COLO829 (cell line): ENCODE measurements at regions not wholly inside any gene's neighbourhood (a gene's known extent, or its start where the extent isn't known, plus 50 kb on each side); places are given as distances from the start of the nearest gene placed in this dataset.
"Not testable (repeated sequence)": the region's sequence is repeated elsewhere in the genome, so short reads cannot be mapped to it uniquely, and the experiment has no call there.

ENCODE experiments used
- DNase-seq: peaks from one replicate; pipeline ENCODE4 v3.0.0; 2012; ENCODE audit warnings: low spot score

DNA sequence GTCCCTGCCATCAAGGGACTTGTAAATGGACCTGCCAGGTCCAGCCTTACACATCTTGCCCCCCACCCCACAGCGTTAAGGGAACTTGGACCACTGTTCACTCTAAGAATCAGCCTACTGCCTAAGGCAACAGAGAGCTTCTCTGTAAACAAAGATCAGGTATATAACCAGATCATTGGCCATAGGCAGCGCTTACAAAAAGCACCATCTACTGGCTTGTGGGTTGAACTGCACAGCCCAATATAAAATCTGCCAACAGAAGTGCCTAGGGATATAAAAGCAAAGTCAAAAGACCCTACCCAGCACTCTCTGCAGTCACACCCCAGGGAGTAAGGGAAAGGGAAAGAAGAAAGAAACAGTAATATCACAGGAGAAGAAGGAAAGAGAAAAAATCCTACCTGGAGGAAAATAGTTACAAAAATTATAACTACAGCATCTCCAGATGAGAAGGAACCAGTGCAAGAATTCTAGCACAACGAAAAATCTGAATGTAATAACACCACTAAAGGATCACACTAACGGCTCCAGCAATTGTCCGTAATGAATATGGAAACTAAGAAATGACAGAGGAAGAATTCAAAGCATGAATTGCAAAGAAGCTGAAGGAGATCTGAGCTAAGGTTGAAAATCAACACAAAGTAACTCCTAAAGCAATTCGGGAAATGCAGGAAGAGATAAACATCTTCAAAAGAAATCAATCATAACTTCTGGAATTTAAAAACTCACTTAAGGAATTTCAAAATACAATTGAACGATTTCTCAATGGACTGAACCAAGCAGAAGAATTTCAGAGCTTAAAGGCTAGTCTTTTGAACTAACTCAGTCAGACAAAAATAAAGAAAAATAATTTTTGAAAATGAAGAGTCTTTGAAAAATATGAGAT lies 95.2 kb upstream of the PCED1B start:
- peak; percentile 23 for DNase-seq

DNA sequence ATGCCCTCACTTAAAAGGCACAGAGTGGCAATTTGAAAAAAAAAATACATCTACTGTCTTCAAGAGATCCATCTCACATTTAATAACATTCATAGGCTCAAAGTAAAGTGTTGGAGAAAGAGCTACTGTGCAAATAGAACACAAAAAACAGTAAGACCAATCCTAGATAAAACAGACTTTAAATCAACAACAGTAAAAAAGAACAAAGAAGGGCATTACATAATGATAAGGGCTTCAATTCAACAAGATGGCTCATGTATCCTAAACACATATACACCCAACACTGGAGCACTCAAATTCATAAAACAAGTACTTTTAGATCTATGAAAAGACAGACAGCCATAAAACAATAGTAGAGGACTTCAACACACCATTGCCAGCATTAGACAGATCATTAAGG lies 93.6 kb upstream of the PCED1B start:
- no peak for DNase-seq

DNA sequence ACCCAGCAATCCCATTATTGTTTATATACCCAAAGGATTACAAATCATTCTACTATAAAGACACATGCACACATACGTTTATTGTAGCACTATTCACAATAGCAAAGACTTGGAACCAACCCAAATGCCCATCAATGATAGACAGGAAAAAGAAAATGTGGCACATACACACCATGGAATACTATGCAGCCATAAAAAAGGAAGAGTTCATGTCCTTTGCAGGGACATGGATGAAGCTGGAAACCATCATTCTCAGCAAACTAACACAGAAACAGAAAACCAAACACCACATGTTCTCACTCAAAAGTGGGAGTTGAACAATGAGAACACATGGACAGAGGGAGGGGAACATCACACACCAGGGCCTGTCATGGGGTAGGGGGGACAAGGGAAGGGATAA lies 91.3 kb upstream of the PCED1B start:
- not testable (repeated sequence) for DNase-seq

DNA sequence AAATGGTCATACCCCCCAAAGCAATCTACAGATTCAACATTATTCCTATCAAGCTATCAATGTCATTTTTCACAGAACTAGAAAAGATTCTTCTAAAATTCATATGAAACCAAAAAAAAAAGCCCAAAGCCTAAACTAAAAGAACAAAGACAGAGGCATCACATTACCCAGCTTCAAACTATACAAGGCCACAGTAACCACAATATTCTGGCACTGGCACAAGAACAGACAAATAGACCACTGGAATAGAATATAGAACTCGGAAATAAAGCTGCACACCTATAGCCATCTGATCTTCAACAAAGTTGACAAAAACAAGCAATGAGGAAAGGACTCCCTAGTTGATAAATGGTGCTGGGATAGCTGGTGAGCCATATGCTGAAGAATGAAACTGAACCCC lies 89.2 kb upstream of the PCED1B start:
- no peak for DNase-seq

DNA sequence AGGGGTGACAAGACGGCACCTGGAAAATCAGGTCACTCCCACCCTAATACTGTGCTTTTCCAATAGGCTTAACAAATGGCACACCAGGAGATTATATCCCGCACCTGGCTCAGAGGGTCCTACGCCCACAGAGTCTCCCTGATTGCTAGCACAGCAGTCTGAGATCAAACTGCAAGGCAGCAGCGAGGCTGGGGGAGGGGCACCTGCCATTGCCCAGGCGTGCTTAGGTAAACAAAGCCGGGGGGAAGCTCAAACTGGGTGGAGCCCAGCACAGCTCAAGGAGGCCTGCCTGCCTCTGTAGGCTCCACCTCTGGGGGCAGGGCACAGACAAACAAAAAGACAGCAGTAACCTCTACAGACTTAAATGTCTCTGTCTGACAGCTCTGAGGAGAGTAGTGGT lies 87.4 kb upstream of the PCED1B start:
- not testable (repeated sequence) for DNase-seq

DNA sequence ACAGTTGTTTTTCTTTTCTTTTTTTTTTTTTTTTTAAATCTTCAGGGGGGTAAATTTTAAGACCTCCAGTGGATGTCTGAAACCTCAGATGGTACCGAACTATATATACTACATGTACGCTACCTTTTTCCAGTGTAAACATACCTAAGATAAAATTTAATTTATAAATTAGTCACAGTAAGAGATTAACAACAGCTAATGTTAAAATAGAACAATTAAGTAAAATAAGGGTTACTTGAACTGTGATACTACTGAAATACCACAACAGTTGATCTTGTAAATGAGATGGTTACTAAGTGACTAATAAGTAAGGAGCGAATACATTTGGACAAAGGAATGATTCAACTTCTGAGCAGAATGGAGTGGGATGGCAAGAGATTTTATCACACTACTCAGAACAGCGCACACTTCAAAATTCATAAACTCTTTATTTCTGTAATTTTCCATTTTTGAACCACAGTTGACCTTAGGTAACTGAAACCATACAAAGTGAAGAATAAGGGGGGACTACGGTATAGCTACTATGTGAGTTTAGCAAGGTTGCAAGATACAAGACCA lies 80.5 kb upstream of the PCED1B start:
- peak; percentile 64 for DNase-seq

DNA sequence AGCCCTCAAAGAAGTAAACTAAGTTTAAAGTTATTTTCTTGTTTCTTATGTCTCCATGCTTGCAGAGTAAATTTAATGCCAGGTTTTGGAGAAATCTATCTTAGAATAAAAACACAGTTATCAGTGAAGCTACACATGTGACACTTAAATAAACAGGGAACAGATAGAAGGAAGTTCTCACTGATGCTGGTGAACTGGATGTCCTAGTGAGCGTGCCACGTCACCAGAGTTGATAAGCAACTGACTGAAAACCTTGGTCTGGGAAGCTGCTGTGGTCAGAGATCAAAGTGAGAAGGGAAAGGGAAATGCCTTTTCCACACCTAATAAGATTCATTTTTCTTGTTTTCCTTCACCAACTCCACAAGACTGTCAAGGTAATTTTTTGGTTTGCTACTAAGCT lies 74.8 kb upstream of the PCED1B start:
- DNase-seq = no peak

DNA sequence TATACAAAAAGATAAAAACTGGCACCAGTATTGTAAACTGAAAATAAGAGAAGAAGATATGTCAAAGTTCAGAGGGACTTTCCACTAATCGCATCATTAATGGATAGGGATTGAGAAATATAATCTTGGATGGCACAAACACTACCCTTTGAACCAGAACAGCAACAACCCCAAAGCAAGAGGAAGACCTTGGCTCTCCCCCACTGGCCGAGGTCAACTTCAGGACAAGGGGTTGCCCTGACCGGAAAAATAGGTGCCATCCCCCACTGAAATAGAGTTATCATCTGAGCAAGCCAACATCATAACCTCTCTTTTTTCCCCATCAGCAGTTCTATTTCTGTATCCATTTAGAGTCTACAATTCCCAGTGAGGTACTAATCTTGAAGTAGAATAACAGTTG lies 72.4 kb upstream of the PCED1B start:
- no peak for DNase-seq

DNA sequence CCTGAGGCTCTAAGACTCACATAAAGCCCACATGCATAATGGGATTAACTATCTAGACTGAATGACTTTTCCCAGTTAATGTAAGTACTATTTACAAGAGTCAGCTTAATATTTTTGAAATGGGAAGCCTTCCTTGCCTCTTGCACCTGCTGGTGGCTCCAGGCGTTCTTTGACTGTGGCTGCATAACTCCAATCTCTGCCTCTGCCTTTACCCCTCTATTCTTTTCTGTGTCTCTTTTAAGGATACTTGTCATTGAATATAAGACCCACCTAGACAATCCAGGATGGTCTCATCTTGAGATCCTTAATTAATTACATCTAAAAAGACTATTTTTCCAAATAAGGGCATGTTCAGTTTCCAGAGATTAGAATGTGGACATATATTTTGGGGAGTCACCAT lies 66.9 kb upstream of the PCED1B start:
- DNase-seq = no peak

DNA sequence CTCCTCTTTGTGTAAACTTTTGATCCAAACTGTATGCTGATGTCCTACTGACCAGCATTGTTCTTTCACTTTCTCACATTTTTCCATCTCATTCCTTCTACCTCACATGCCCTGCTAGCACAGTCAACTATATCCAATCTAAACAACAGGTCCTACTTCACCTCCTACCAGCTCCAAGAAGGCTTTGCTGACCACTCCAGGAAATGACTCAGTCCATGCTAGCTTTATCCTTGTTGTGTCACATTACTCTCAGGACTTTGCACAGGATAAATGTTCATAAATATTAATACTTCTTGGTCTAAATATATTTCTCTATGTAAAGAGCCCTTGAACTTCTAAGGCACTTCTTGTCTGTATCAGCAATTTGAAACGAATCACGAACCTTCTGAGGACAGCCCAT lies 64.9 kb upstream of the PCED1B start:
- no peak for DNase-seq

DNA sequence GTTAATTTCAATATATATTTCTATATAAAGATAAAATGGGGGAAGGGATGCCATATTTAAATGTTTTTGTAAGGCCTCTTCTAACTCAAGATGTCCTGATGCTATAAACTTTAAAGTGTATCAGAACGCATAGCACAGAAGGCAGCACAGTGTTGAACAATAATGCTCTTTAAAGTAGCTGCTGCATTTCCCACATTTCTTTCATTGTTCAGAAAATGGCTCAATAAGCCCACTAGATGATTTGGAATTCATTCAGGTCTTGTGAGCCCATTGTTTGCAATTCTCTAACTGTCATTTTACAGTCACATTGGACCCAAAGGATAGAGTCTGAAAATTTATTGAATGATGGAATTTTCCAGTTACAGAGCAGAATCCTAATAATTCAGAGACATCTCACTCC lies 64.0 kb upstream of the PCED1B start:
- no peak for DNase-seq

DNA sequence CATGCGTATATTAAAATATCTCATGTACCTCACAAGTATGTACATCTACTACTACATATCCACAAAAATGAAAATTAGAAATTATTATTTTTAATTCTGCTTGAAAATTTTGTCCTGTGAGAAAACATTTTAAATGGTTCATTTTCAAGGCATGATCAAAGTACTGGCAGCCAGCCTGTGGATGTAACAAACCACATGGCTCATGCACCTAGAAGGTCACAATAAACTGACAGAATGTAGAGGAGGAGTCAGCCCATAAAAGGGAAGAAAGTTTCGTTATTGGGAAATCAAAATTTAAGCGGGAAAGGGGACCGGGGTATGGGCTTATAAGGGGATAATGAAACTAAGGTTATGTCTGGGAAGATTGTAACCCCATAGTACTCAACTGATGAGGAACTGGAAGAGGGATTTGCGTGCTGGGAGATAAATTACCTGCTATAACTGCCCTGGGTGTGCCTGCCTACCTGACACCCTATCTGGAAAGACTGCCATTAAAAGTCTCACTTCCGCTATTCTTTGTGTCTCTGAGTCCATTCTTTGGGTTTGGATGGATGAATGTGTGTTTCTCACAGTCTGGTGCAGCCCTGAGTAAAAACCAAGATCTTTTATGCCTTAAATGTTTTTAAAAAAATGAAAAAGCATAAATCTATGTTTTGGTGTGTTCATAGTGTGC lies 62.2 kb upstream of the PCED1B start:
- DNase-seq = no peak

DNA sequence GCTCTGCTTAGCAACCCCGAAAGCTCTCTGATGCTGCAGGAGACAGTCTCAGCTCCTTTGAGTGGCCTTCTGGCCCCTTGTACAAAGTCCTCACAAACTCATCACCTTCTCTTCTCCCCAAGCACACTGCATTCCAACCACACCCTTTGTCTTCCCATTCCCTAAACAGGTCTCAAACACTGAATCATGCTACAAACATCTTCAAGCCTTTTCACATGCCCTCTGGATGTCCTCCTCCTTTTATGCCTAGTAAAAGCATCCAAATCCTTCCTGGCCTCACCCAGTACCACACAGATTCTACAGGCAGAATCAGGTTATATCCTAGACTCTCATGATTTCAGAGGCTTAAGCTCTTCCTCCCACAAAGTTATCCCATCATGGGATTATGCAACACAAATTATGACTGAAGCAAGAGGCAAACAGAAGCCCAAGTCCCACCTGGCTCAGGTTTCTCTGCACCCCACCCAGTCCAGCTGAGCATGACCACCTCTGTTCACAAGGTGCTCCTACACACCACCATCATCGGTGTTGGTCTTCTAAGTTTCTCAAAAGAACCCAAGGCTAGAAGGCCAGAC lies 61.4 kb upstream of the PCED1B start:
- no peak for DNase-seq

DNA sequence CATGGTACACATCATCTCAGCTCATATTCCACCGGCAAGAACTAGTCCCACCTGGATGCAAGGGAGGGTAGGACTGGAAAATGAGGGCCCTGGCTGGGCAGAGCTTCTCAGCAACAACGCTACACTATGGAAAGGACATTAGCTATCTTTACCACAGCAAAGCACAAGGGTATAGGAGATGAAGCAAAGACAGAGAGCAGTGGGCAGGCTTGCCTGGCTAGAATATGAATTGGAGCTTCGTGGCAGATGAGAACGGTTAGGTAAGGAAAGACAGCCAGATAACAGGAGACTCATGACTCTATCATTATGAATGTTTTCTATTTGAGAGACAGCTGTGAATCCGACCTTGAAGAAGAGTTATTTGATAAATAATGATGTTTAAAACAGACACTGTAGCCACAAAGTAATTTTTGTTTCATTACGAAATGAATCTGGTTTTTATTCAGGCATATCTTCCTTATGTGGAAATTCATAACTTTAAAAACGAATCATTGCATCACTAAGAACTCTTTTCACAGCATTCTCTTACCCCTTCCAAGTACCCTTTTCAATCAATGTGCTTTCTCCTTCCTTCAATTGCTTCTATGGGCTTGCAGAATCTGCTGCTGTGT lies 59.1 kb upstream of the PCED1B start:
- no peak for DNase-seq

DNA sequence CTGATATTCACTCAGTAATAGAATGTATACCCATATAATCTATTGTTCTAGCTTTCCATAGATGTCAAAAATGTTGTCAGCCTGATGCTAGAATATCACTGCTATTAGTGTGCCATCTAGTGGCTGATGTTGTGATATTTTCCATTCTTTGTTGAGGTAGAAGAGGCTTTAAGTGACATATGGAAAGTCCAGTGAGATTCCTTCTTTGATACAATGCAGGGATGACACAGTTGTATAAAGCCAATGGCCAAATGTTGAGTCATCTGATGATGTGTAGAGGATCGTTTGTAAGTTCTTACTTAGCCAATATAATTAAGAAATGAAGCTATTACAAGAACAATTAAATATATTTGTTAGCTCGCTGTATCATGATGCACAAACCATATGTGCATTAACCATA lies 58.1 kb upstream of the PCED1B start:
- DNase-seq = peak; percentile 56

DNA sequence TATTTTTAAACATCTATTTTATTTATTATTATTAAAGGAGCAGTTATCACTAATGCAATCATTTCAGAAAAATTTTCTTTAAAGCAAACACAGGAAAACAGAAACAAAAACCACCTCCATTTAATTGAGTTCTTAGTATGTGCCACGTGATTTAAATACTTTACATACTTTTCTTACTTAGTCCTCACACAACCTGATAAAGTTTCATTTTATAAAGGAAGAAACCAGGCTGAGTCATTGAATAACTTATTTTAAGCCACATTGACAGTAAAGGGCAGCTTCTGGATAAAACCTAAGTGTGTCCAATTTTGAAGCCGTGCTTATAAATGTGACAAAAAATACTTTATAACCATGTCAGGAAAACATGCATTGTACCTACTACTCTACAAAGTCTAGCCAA lies 57.1 kb upstream of the PCED1B start:
- peak; percentile 18 for DNase-seq

DNA sequence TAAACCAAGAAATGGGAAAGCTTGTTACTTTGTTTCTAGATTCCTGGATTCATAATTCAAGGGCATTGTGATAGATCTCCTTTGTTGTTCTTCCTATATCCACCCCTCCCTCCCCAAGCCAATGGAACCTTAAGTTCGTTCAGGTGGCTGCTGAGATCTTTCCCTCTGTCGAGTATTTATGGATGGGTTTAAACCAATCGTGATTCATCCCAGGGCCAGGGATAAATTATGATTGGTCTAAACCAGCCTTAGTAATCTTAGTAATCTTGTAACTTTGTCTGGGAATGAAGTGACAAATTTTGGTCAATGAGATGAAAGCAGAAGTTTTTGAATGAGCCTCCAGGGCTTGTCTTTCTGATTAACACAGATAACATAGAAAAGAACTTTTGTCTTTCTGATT lies 56.1 kb upstream of the PCED1B start:
- DNase-seq = no peak

DNA sequence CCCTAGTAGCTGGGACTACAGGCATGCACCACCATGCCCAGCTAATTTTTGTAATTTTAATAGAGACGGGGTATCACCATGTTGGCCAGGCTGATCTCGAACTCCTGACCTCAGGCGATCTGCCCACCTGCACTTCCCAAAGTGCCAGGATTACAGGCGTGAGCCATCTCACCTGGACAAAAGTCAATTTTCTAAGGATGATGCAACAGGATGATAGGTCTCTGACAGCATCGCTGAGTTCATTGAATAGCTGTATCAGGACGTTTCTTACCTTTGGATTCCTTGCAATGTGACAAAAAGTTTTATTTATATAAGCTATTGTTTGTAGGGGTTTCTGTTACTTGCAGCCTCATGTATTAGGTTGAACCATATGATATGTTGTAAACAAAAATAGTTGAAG lies 55.5 kb upstream of the PCED1B start:
- no peak for DNase-seq

DNA sequence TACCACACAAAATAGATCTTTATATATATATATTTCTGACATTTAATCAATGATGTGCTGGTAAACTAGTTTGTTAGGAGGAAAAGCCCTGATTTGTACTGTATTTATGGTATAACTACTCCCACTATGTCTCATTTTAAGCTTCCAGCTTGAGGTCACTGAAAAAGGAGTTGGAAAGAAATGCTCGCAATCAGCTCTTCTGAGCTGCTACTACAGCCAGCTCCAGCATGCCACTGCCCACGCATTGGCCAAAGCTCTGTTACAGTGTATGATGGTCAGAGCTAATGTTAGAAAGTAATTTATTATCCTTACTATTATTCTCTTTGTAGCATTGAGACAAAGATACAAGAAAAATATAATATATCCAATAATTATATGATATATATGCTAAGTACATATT lies 55.0 kb upstream of the PCED1B start:
- DNase-seq = no peak

DNA sequence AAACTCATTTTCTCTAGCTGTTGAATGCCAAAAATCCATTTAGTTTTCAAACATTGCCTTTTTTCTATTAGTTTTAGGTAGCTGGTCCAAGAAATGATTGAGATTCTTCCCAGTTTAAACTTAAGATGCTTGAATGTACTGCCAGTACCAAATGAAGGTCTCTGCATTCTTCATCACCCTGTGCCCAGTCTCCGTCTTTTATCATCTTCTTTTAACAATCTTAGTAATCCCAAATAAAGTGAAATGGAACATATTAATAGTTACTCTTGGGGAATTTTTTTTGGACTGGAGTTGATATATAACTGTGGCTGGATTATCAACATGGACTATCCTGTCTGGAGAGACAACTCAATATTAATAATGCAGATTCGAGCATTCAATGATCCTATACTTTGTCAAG lies 54.1 kb upstream of the PCED1B start:
- DNase-seq = no peak

DNA sequence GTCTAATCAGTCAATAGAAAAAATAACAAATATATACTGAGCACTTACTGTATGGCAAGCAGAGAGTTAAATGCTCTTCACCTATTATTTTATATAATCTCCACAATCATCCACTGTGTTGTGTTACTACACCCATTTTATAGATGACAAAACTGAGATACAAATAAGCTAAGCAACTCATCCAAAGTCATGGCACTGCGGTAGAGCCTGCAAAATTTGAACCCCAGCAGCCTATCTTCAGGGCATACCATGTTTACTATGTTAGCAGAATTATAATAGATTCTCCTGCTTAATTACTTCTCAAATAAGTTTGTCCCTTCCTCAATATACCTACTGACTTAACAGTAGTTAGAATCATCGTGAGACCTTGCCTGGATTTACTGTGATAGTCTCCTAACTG lies 53.6 kb upstream of the PCED1B start:
- DNase-seq = no peak

DNA sequence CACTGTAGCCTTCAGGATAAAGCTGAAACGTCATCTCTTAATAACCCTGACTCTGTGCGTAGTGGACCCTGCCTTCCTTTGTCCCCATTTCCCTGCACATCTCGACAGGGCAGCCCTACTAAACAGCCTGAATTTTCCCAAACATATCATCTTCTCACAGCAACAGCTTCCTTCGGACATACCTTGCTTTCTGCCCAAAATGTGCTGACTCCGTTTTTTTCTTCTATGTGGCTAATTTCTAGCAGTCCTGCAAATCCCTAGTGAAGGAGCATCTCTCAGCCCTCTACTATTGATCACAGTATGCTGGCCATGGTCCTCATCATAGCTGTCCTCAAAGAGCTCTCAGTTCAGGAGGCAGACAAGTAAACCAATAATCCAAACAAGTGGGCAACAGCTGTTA lies 53.1 kb upstream of the PCED1B start:
- DNase-seq = no peak
